ENCODE measurements at regions not wholly inside any gene's neighbourhood (a gene's known extent, or its start where the extent isn't known, plus 50 kb on each side); places are given as distances from the start of the nearest gene placed in this dataset.
"Not testable (repeated sequence)": the region's sequence is repeated elsewhere in the genome, so short reads cannot be mapped to it uniquely, and the experiment has no call there.

DNA sequence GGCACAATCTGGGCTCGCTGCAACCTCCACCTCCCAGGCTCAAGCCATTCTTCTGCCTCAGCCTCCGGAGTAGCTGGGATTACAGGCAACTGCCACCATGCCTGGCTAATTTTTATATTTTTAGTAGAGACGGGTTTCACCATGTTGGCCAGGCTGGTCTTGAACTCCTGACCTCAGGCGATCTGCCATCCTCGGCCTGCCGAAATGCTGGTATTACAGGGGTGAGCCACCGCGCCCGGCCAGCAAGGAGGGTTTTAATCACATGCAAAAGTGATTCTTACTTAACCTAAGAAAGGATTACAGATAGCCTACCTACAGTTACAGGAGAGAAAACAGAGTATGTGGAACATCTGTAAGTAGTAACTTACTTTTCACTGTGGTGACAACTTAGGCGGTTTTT, 163.4 kb downstream of the VGLL3 start:
- CTCF ChIA-PET; H3K27ac Mint-ChIP-seq; H3K9me3 Mint-ChIP-seq; POLR2A ChIA-PET; H3K4me3 Mint-ChIP-seq; intact Hi-C loops (cut with micrococcal nuclease); DNase-seq; H3K27me3 Mint-ChIP-seq; H3K36me3 Mint-ChIP-seq; H3K4me1 Mint-ChIP-seq (ENCODE audit: low read depth): not testable (repeated sequence)

DNA sequence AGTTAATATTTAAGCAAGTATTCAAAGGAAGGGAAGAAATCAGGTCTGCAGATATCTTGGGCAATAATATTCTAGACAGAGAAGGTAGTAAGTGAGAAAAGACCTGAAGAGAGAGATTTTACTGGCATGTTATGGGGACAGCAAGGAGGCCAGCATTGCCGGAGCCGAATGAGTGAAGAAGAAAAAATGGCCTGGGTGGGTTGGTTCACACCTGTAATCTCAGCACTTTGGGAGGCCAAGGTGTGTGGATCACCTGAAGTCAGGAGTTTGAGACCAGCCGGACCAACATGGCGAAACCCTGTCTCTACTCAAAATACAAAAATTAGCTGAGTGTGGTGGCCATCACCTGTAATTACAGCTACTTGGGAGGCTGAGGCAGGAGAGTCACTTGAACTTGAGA, 164.7 kb downstream of the VGLL3 start:
- ChIA-PET CTCF (no interaction called here), POLR2A (no interaction called here)
- Mint-ChIP-seq H3K27me3 (no peaks in the 10 kb centered on the region), H3K9me3 (no peaks in the 10 kb centered on the region), H3K27ac (no peak overlapping the region), H3K4me3 (no peak overlapping the region), H3K4me1 (ENCODE audit: low read depth) (no peaks in the 10 kb centered on the region), H3K36me3 (no peaks in the 10 kb centered on the region)
- intact Hi-C loops (cut with micrococcal nuclease), result no loop called here
- DNase-seq, result no peak

DNA sequence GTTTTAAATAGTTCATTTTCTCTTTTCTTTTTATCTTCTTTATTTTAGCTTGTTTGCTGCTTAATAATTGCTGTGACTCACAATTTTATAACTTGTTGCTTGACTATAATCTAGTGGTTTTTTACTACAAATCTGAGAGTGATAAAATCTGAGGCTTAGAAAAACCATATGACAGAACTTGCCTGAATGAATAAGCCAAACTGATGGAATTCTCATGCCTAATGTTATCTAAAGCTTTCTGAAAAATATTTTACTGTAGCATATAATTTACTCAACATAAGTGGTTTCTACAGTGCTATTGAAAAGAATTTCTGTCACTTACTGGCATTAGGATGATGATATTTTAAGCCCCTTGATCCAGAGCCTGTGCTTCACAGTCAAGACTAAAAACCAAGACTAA, 175.1 kb downstream of the VGLL3 start:
- no peak overlapping the region for H3K27ac Mint-ChIP-seq
- H3K4me3 Mint-ChIP-seq, result no peak overlapping the region
- no peaks in the 10 kb centered on the region for H3K27me3 Mint-ChIP-seq
- DNase-seq, result no peak
- CTCF ChIA-PET, result no interaction called here
- no peaks in the 10 kb centered on the region for H3K36me3 Mint-ChIP-seq
- H3K4me1 Mint-ChIP-seq (ENCODE audit: low read depth), result no peaks in the 10 kb centered on the region
- POLR2A ChIA-PET, result no interaction called here
- no peaks in the 10 kb centered on the region for H3K9me3 Mint-ChIP-seq
- intact Hi-C loops (cut with micrococcal nuclease), result no loop called here

DNA sequence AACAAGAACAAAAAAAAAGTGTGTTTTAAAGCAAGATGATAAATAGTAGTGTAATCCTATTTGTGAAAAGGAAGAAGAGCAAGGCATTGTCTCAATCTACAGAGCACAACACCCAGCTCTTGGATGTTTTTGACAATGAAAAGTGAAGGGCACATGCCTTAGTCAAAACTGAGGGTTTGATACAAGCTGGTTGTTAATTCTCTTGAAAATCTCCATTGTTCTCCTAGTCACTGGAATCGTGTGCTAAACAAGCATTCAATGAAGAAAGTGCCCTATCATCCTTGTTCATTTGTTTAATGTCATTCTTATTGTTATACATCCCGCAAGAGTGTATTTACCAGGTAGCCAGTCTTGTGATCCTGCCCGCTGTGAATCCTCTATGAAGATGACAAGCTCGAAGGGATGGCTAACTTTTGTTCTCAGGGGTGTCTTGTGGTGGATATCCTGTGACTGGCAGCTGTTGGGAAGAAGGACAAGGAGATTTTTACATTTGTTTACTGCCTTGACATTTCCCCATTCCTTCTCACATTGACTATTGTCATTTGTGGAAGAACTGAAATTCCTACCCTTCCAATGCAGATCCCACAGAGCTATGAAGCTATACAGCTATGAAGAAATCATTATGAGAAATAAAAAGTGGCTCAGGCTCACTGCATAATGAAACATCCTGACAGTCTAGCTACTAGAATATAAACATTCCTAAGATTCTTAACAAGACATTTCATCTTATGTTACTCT, 175.9 kb downstream of the VGLL3 start:
- Mint-ChIP-seq H3K4me1 (ENCODE audit: low read depth) (no peaks in the 10 kb centered on the region), H3K9me3 (no peaks in the 10 kb centered on the region), H3K27me3 (no peaks in the 10 kb centered on the region), H3K27ac (no peak overlapping the region), H3K36me3 (no peaks in the 10 kb centered on the region), H3K4me3 (no peak overlapping the region)
- POLR2A ChIA-PET, result no interaction called here
- no peak for DNase-seq
- intact Hi-C loops (cut with micrococcal nuclease), result no loop called here
- CTCF ChIA-PET, result no interaction called here

DNA sequence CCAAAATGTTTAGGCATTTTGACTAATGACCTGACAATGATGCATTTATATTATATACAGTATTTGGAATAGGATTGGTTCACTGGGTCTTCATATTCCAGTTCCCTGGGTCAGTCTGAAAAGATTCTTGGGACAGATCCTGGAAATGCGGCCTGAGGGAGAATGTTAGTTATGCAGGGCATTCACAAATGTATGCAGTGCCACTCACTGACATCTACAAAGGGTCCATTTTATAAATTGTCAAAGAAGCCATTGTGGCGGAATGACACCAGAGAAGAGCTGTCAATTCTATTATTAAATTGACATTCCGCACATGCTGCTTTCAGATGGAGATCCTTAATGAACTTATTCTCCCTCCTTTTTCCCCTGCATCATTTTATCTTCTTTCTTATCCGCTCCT, 176.6 kb downstream of the VGLL3 start:
- Mint-ChIP-seq H3K27me3 (no peaks in the 10 kb centered on the region), H3K4me3 (no peak overlapping the region), H3K36me3 (no peaks in the 10 kb centered on the region), H3K4me1 (ENCODE audit: low read depth) (no peaks in the 10 kb centered on the region), H3K9me3 (no peaks in the 10 kb centered on the region), H3K27ac (no peak overlapping the region)
- POLR2A ChIA-PET, result no interaction called here
- no peak for DNase-seq
- intact Hi-C loops (cut with micrococcal nuclease), result no loop called here
- CTCF ChIA-PET, result no interaction called here

DNA sequence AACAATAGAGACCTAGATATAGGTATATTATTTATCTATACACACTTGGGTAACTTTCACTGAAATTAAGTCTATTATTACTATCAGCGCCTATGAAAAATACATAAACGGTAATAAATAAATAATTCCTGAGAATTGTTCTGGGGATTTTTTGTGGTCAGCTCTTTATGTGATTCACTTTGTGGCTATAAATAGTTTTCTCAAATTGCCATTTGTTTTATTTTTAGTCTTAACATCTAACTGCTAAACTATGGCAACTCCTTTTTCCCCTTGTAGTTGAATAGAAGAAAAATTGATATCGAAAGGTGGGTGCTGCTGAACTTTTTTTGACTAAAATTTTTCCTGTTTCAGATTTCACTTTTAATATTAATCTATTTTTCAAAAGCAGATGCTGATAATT, 189.0 kb downstream of the VGLL3 start:
- Mint-ChIP-seq H3K9me3 (peaks cover 8% of the 10 kb centered on the region), H3K4me1 (ENCODE audit: low read depth) (no peaks in the 10 kb centered on the region), H3K27me3 (no peaks in the 10 kb centered on the region), H3K27ac (no peak overlapping the region), H3K36me3 (no peaks in the 10 kb centered on the region), H3K4me3 (no peak overlapping the region)
- intact Hi-C loops (cut with micrococcal nuclease), result no loop called here
- ChIA-PET POLR2A (no interaction called here), CTCF (no interaction called here)
- no peak for DNase-seq

DNA sequence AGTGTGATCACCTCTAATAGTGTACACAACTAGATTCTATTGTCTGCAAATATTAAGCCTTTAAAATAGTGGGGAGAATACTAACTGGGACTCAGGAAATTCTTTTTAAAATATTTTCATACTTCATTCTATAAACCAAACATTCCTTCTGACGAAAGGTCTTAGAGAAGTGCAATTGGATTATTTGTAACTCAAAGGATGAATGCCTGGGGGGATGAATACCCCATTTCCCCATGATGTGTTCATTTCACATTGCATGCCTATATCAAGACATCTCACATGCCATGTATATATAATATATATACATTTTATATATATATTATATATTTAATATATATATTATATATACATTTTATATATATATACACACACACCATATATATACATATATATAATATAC, 189.9 kb downstream of the VGLL3 start:
- POLR2A ChIA-PET, result no interaction called here
- CTCF ChIA-PET, result no interaction called here
- Mint-ChIP-seq H3K27me3 (no peaks in the 10 kb centered on the region), H3K27ac (no peak overlapping the region), H3K9me3 (peaks cover 7% of the 10 kb centered on the region), H3K4me3 (no peak overlapping the region), H3K4me1 (ENCODE audit: low read depth) (no peaks in the 10 kb centered on the region), H3K36me3 (no peaks in the 10 kb centered on the region)
- intact Hi-C loops (cut with micrococcal nuclease), result no loop called here
- DNase-seq, result no peak

DNA sequence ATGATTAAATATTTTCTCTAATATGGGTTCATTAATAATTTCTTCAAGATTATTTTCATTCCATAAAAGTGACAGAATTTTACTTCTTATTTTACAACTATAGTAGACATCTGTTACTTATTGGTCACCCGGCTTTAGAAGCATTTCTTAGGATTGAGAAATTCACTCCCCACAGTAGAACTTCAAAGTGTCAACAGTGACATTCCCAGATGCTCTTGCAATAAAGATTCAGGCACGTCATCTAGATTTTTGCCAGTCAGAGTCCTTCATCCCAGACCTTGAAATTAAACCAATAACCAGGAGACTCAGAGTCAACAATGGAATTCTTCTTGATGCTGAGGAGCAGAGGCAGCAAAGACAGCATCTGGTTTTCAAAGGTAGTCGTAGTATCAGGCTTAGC, 190.8 kb downstream of the VGLL3 start:
- CTCF ChIA-PET, result no interaction called here
- intact Hi-C loops (cut with micrococcal nuclease), result no loop called here
- peaks cover 4% of the 10 kb centered on the region for H3K9me3 Mint-ChIP-seq
- POLR2A ChIA-PET, result no interaction called here
- no peak for DNase-seq
- no peaks in the 10 kb centered on the region for H3K27me3 Mint-ChIP-seq
- no peaks in the 10 kb centered on the region for H3K36me3 Mint-ChIP-seq
- H3K27ac Mint-ChIP-seq, result no peak overlapping the region
- no peaks in the 10 kb centered on the region for H3K4me1 Mint-ChIP-seq (ENCODE audit: low read depth)
- H3K4me3 Mint-ChIP-seq, result no peak overlapping the region

DNA sequence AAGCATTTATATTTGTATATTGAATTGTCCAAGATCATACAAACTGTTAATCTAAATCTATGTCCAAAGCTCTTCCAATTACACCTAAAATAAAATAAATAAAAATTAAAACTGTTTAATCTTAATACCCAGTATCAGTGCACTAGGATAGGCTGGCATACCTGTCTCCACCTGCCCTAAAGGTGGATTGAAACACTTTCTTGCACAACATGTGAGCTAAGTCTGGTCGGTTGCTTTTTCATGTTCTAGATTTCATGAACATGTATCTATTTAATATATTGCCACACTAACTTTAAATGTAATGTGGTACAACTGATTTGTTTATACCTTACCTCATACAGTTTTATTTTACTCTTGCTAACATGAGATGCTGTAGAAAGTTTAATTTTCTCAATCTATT, 193.0 kb downstream of the VGLL3 start:
- no peaks in the 10 kb centered on the region for H3K4me1 Mint-ChIP-seq (ENCODE audit: low read depth)
- ChIA-PET POLR2A (no interaction called here), CTCF (no interaction called here)
- DNase-seq, result no peak
- H3K27ac Mint-ChIP-seq, result no peak overlapping the region
- no peaks in the 10 kb centered on the region for H3K9me3 Mint-ChIP-seq
- H3K36me3 Mint-ChIP-seq, result no peaks in the 10 kb centered on the region
- H3K4me3 Mint-ChIP-seq, result no peak overlapping the region
- intact Hi-C loops (cut with micrococcal nuclease), result no loop called here
- no peaks in the 10 kb centered on the region for H3K27me3 Mint-ChIP-seq

DNA sequence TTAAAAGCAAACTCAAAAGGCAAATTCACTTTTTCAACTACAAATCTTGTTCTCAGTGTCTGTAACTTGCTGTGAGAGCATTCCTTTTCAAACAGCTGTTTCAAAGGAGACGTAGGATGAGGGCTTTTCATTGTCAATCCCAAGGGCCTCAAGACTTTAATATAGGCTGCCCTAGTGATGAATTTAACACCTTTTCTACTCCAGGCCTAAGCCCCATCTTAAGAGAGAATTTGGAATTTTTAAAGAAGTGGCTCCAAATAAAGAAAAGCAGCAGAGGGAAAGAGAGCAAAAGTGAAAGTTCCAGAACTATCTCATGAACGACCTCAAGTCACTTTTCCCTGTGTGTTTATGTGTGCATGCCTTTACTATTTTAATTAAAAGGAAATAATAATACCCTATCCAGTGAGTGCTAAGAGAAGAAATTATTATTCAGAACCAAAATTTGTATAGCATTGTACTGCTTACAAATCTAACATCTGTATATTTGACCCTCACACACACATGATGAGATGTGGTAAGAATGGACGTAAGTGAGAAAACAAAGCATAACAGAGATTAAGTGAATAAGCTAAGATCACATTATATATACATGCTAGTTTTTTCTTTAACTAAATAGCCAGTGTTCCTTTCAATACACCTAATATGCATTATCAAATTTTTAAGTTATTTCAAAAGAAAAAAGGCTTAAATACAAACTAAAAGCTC, 196.4 kb downstream of the VGLL3 start:
- Mint-ChIP-seq H3K27me3 (no peaks in the 10 kb centered on the region), H3K27ac (no peak overlapping the region), H3K9me3 (peaks cover 2% of the 10 kb centered on the region), H3K4me3 (no peak overlapping the region), H3K36me3 (no peaks in the 10 kb centered on the region), H3K4me1 (ENCODE audit: low read depth) (no peaks in the 10 kb centered on the region)
- CTCF ChIA-PET, result no interaction called here
- intact Hi-C loops (cut with micrococcal nuclease), result no loop called here
- no peak for DNase-seq
- POLR2A ChIA-PET, result no interaction called here

DNA sequence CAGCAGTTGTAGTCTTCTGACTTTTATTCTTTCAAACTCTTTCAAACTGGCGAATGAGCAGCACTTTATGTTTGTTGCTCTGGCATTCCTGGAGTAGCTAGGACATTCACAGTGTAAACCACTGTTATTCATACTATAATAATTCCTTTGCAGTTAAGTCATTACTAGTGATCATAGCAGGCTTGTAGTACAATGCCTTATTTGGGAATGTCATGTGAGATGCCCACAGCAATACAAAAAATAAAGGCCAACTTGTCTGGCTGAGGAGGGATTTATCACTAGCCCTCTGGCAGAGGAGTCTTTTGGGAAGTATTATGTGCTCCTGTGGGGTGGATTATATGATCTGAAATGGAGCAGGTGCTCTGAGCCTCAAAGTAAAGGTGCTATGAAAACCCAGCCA, 197.2 kb downstream of the VGLL3 start:
- no peak overlapping the region for H3K27ac Mint-ChIP-seq
- no peak overlapping the region for H3K4me3 Mint-ChIP-seq
- intact Hi-C loops (cut with micrococcal nuclease), result no loop called here
- ChIA-PET CTCF (no interaction called here), POLR2A (no interaction called here)
- no peaks in the 10 kb centered on the region for H3K4me1 Mint-ChIP-seq (ENCODE audit: low read depth)
- H3K9me3 Mint-ChIP-seq, result peaks cover 2% of the 10 kb centered on the region
- DNase-seq, result no peak
- H3K36me3 Mint-ChIP-seq, result no peaks in the 10 kb centered on the region
- H3K27me3 Mint-ChIP-seq, result no peaks in the 10 kb centered on the region

DNA sequence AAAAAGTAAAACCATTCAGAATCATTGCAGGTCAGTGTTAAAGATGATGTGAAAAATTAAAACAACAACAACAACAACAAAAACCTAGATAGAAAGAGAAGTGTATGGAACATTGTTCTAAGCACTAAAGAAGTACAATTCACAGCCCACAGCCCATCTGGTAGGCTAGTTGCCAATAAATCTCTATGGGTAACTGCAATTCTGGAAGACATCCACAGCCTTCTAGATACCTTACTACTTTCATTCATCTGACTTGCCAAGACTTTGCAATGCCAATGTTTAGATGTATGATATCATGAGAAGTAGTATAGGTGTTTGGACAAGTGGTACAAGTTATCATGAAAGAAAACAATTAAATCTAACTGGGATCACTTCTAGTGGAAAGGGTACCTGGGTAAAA, 198.6 kb downstream of the VGLL3 start:
- H3K9me3 Mint-ChIP-seq, result peaks cover 2% of the 10 kb centered on the region
- no peaks in the 10 kb centered on the region for H3K36me3 Mint-ChIP-seq
- H3K4me3 Mint-ChIP-seq, result no peak overlapping the region
- ChIA-PET POLR2A (no interaction called here), CTCF (no interaction called here)
- H3K4me1 Mint-ChIP-seq (ENCODE audit: low read depth), result no peaks in the 10 kb centered on the region
- no peak for DNase-seq
- no peaks in the 10 kb centered on the region for H3K27me3 Mint-ChIP-seq
- intact Hi-C loops (cut with micrococcal nuclease), result no loop called here
- H3K27ac Mint-ChIP-seq, result no peak overlapping the region

DNA sequence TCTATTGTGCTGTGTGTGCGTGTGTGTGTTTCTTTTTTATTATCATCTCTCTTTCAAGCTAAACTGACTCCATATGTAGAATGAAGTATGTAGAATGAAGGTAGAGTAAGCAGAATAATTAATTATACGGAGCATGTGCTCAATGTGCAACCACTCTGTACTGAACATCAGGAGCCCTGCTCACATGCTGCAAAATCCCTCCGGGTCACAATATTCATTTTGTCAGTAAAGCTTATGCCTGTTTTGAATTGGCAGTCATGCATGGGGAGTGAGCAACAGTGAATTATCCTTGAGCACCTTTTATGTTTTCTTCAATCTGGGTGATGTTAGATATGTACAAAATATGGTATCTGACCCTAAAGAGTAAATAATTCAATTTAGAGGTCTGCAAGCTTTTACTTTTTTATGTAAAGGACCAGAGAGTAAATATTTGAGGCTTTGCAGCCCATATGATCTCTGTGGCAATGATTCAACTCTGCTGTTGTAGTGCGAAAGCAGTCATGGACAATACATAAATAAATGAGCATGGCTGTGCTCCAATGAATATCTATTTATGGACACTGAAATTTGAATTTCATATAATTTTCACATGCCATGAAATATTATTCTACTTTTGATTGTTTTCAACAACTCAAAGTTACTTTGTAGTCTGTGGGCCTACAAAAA, 199.9 kb downstream of the VGLL3 start:
- intact Hi-C loops (cut with micrococcal nuclease), result no loop called here
- CTCF ChIA-PET, result no interaction called here
- no peak overlapping the region for H3K27ac Mint-ChIP-seq
- no peaks in the 10 kb centered on the region for H3K27me3 Mint-ChIP-seq
- peaks cover 2% of the 10 kb centered on the region for H3K9me3 Mint-ChIP-seq
- no peaks in the 10 kb centered on the region for H3K36me3 Mint-ChIP-seq
- POLR2A ChIA-PET, result no interaction called here
- no peak for DNase-seq
- H3K4me1 Mint-ChIP-seq (ENCODE audit: low read depth), result no peaks in the 10 kb centered on the region
- H3K4me3 Mint-ChIP-seq, result no peak overlapping the region

Measured in activated CD4-positive, alpha-beta memory T cell treated with anti-CD3 and anti-CD28 coated beads for 36 hours (primary cell).